ENCODE measurements at regions not wholly inside any gene's neighbourhood (a gene's known extent, or its start where the extent isn't known, plus 50 kb on each side); places are given as distances from the start of the nearest gene placed in this dataset.

- peaks cover 0 to 2% (median 0%) of the 10 kb centered on the region in 5 donors for H3K4me1 ChIP-seq (ENCODE audit: control insufficient read depth in 5 of 5, insufficient read depth in 5 of 5, low read length in 5 of 5)
- peak in 1 of 3 donors; percentile 11 for DNase-seq
- H3K27me3 ChIP-seq (ENCODE audit: control insufficient read depth in 3 of 3, insufficient read depth in 3 of 3, low read length in 2 of 3), result no peaks in the 10 kb centered on the region
- H3K27ac ChIP-seq (ENCODE audit: low read depth in 1 of 2, low read length in 1 of 2), result no peak overlapping the region
- H3K9me3 ChIP-seq (ENCODE audit: control insufficient read depth in 4 of 4, insufficient read depth in 3 of 4, low read length in 3 of 4), result peaks cover 0 to 2% (median 0%) of the 10 kb centered on the region in 4 donors
- WGBS, 2 donors, result 74 to 81% methylated on average over 3 of the region's 3 CpGs
- no peak overlapping the region for H3K4me3 ChIP-seq
- H3K36me3 ChIP-seq (ENCODE audit: control insufficient read depth in 4 of 4, insufficient read depth in 4 of 4, low read length in 4 of 4), result no peaks in the 10 kb centered on the region
- no peak for ATAC-seq (ENCODE audit: insufficient read depth, low FRiP score)
- no peak overlapping the region for H3K9ac ChIP-seq (ENCODE audit: insufficient read depth in 1 of 2, low read length in 2 of 2)
- no peak for TF ChIP-seq CTCF (IDR thresholded peaks at IDR 0.05; ENCODE audit: control extremely low read depth, extremely low read depth)
These were observed 158.2 kb upstream of the TMEM229A start for GRCh38 chr7:124191030-124191429.

- 26 to 43% methylated on average over 1 of the region's 1 CpG for WGBS, 2 donors
- H3K4me3 ChIP-seq, result no peak overlapping the region
- no peak for DNase-seq
- peaks cover 0 to 2% (median 0%) of the 10 kb centered on the region in 5 donors for H3K4me1 ChIP-seq (ENCODE audit: control insufficient read depth in 5 of 5, insufficient read depth in 5 of 5, low read length in 5 of 5)
- H3K27me3 ChIP-seq (ENCODE audit: control insufficient read depth in 3 of 3, insufficient read depth in 3 of 3, low read length in 2 of 3), result no peaks in the 10 kb centered on the region
- peaks cover 0 to 2% (median 0%) of the 10 kb centered on the region in 4 donors for H3K9me3 ChIP-seq (ENCODE audit: control insufficient read depth in 4 of 4, insufficient read depth in 3 of 4, low read length in 3 of 4)
- no peaks in the 10 kb centered on the region for H3K36me3 ChIP-seq (ENCODE audit: control insufficient read depth in 4 of 4, insufficient read depth in 4 of 4, low read length in 4 of 4)
- no peak overlapping the region for H3K27ac ChIP-seq (ENCODE audit: low read depth in 1 of 2, low read length in 1 of 2)
- no peak for TF ChIP-seq CTCF (IDR thresholded peaks at IDR 0.05; ENCODE audit: control extremely low read depth, extremely low read depth)
- ATAC-seq (ENCODE audit: insufficient read depth, low FRiP score), result no peak
- H3K9ac ChIP-seq (ENCODE audit: insufficient read depth in 1 of 2, low read length in 2 of 2), result no peak overlapping the region
These were observed 155.7 kb upstream of the TMEM229A start for GRCh38 chr7:124188576-124188975.

DNA sequence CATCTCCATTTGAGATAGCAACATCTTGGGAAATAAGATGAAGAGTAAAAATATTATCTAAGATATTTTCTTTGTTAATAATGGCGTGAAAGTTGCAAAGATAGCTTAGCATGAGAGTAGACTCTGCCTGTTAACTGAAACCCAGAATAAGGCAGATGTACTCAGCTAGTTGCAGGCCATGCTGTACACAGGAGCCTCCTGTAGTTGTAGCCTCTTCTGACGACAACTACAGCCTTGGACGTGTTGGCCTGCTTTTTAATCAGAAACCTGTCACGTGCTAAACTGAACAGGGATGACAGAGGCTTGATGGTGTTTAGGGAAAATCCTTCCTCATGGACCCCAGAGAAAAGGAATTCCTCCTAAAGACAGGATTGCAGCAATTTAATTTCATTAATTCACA is 155.1 kb upstream of the TMEM229A start:
- TF ChIP-seq CTCF (IDR thresholded peaks at IDR 0.05; ENCODE audit: control extremely low read depth, extremely low read depth), result no peak
- peaks cover 0 to 2% (median 0%) of the 10 kb centered on the region in 5 donors for H3K4me1 ChIP-seq (ENCODE audit: control insufficient read depth in 5 of 5, insufficient read depth in 5 of 5, low read length in 5 of 5)
- DNase-seq (no peak), ATAC-seq (ENCODE audit: insufficient read depth, low FRiP score) (no peak)
- no peak overlapping the region for H3K27ac ChIP-seq (ENCODE audit: low read depth in 1 of 2, low read length in 1 of 2)
- no peaks in the 10 kb centered on the region for H3K27me3 ChIP-seq (ENCODE audit: control insufficient read depth in 3 of 3, insufficient read depth in 3 of 3, low read length in 2 of 3)
- H3K4me3 ChIP-seq, result no peak overlapping the region
- H3K9me3 ChIP-seq (ENCODE audit: control insufficient read depth in 4 of 4, insufficient read depth in 3 of 4, low read length in 3 of 4), result no peaks in the 10 kb centered on the region
- H3K9ac ChIP-seq (ENCODE audit: insufficient read depth in 1 of 2, low read length in 2 of 2), result no peak overlapping the region
- WGBS, 2 donors, result 71 to 79% methylated on average over 4 of the region's 4 CpGs
- H3K36me3 ChIP-seq (ENCODE audit: control insufficient read depth in 4 of 4, insufficient read depth in 4 of 4, low read length in 4 of 4), result no peaks in the 10 kb centered on the region

GRCh38 chr7:124183649-124184048 is 150.8 kb upstream of the TMEM229A start:
- no peaks in the 10 kb centered on the region for H3K36me3 ChIP-seq (ENCODE audit: control insufficient read depth in 4 of 4, insufficient read depth in 4 of 4, low read length in 4 of 4)
- H3K4me3 ChIP-seq, result no peak overlapping the region
- H3K9ac ChIP-seq (ENCODE audit: insufficient read depth in 1 of 2, low read length in 2 of 2), result no peak overlapping the region
- H3K27me3 ChIP-seq (ENCODE audit: control insufficient read depth in 3 of 3, insufficient read depth in 3 of 3, low read length in 2 of 3), result no peaks in the 10 kb centered on the region
- TF ChIP-seq CTCF (IDR thresholded peaks at IDR 0.05; ENCODE audit: control extremely low read depth, extremely low read depth), result no peak
- no peak overlapping the region for H3K27ac ChIP-seq (ENCODE audit: low read depth in 1 of 2, low read length in 1 of 2)
- ATAC-seq (ENCODE audit: insufficient read depth, low FRiP score) (no peak), DNase-seq (no peak)
- H3K4me1 ChIP-seq (ENCODE audit: control insufficient read depth in 5 of 5, insufficient read depth in 5 of 5, low read length in 5 of 5), result no peaks in the 10 kb centered on the region
- peaks cover 0 to 5% (median 0%) of the 10 kb centered on the region in 4 donors for H3K9me3 ChIP-seq (ENCODE audit: control insufficient read depth in 4 of 4, insufficient read depth in 3 of 4, low read length in 3 of 4)
